HG03469 (cell line): ENCODE measurements at regions not wholly inside any gene's neighbourhood (a gene's known extent, or its start where the extent isn't known, plus 50 kb on each side); places are given as distances from the start of the nearest gene placed in this dataset.
"Not testable (repeated sequence)": the region's sequence is repeated elsewhere in the genome, so short reads cannot be mapped to it uniquely, and the experiment has no call there.

Experiments used
- ATAC-seq: cut with Tn5 transposase; IDR thresholded peaks from one replicate; pipeline ENCODE4 v1.9.1; 2021; ENCODE audit warnings: mild to moderate bottlenecking, moderate library complexity, moderate number of reproducible peaks; ENCODE audit not compliant: unreplicated experiment

GRCh38 chr9:19903076-19903475, 114.2 kb upstream of the SLC24A2 start:
- no peak for ATAC-seq

- ATAC-seq, result no peak
These were observed 112.7 kb upstream of the SLC24A2 start for GRCh38 chr9:19901586-19901985.

GRCh38 chr9:19896161-19896560, 107.3 kb upstream of the SLC24A2 start:
- no peak for ATAC-seq

GRCh38 chr9:19895578-19895977, 106.7 kb upstream of the SLC24A2 start:
- not testable (repeated sequence) for ATAC-seq

GRCh38 chr9:19895006-19895405, 106.2 kb upstream of the SLC24A2 start:
- no peak for ATAC-seq

- no peak for ATAC-seq
These were observed 96.8 kb upstream of the SLC24A2 start for GRCh38 chr9:19885608-19886007.

- no peak for ATAC-seq
These were observed 90.2 kb upstream of the SLC24A2 start for GRCh38 chr9:19879062-19879461.

GRCh38 chr9:19876569-19877316, 87.9 kb upstream of the SLC24A2 start:
- no peak for ATAC-seq

- no peak for ATAC-seq
These were observed 86.6 kb upstream of the SLC24A2 start for GRCh38 chr9:19875291-19875920.

- ATAC-seq, result not testable (repeated sequence)
These were observed 84.4 kb upstream of the SLC24A2 start for GRCh38 chr9:19873188-19873587.

- ATAC-seq, result no peak
These were observed 82.2 kb upstream of the SLC24A2 start for GRCh38 chr9:19870988-19871387.

- ATAC-seq, result no peak
These were observed 52.1 kb upstream of the SLC24A2 start for GRCh38 chr9:19840953-19841352.
